GM19463 (cell line): ENCODE measurements at regions not wholly inside any gene's neighbourhood (a gene's known extent, or its start where the extent isn't known, plus 50 kb on each side); places are given as distances from the start of the nearest gene placed in this dataset.
"Not testable (repeated sequence)": the region's sequence is repeated elsewhere in the genome, so short reads cannot be mapped to it uniquely, and the experiment has no call there.

Experiments
- ATAC-seq: cut with Tn5 transposase; IDR thresholded peaks from one replicate; pipeline ENCODE4 v1.9.1; 2021; ENCODE audit warnings: mild to moderate bottlenecking, moderate library complexity; ENCODE audit not compliant: unreplicated experiment

DNA sequence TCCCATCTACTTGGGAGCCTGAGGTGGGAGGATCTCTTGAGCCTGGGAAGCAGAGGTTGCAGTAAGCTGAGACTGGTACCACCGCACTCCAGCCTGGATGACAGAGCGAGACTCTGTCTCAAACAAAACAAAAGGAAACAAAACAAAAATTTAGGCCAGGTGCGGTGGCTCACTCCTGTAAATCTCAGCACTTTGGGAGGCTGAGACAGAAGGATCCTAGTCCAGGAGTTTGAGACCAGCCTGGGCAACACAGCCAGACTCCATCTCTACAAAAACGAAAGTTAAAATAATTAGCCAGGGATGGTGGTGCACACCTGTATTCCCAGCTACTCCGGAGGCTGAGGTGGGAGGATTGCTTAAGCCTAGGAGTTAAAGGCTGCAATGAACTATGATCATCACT is 183.2 kb upstream of the ZNF217 start:
- no peak for ATAC-seq

DNA sequence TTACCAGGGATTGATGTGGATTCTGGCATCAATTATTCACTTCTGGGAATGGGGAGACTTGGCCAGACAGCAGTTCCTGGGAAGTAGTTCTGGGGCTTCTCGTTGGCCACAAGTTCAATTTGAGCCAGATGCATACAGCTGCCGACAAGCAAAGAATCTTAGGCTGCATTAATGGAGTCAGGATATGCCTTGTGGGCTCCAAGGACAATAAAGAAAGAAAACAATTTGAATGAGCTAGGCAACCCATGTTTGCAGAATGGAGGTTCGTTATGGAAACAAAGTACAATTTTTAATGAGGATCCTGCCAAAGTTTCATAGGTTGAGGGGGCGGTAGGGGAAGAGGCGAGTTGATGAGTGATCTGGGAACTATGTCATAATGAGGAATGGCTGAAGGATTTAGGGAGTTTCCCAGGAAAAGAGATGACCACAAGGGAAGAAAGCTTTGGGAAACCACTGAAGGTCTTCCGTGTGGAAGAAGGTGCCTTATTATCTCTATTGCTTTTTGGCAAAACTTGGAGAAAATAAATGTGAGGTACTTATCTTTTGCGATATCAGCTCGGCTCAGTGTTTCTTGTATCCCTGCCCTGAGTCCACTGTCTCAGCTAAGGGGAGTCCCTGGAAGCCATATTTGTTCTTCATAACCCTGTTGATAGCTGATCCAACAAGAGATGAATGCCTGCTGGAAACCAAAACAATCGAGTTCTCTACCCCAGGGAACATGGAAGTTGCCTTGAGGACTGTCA is 181.0 kb upstream of the ZNF217 start:
- no peak for ATAC-seq

DNA sequence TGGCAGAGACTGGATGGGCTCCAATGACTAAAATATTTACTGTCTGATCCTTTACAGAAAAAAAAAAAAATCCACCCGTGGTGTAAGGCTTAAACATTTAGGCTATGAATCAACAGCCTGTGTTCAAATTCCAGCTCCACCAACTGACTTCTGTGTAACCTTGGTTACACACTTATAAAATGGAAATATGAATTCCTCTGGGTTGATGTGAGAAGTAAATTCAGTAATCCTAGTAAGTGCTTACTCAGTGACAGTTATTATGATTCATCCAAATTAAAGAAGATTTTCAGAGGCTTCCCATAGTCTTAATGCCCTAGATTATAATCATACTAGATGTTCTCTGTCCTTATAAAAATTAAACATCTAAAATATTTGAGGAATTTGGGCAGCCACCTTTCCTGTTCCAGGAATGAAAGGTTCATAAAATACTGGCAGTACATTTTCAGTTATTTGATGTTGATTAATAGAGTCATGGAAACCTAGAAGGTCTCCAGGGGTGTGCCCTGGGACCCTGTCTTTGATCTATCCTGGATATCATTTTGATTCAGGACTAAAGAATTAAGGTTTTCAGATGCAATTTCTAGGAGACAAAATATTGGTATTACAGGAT is 180.3 kb upstream of the ZNF217 start:
- ATAC-seq: no peak

DNA sequence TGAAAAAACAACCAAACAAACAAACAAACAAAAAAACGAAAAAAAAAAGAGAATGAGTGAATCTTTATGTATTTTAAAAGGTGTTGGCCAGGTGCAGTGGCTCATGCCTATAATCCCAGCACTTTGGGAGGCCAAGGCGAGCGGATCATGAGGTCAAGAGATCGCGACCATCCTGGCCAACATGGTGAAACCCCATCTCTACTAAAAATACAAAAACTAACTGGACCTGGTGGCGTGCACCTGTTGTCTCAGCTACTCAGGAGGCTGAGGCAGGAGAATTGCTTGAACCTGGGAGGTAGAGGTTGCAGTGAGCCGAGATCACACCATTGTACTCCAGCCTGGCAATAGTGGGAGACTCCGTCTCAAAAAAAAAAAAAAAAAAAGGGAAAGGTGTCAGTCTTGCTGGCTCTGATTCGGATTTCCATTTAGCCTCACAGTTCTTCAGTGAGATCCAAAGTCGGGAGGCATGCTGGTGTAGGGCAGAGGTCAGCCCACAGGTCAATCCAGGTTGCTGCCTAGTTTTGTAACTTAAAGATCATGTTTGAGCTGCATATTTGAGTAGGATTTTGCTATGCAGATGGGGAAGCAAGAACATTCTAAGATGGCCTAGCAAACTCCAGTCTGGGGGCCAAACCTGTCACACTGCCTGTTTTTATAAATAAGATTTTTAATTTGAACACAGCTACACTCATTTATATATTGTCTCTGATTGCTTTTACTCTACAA is 179.6 kb upstream of the ZNF217 start:
- not testable (repeated sequence) for ATAC-seq

DNA sequence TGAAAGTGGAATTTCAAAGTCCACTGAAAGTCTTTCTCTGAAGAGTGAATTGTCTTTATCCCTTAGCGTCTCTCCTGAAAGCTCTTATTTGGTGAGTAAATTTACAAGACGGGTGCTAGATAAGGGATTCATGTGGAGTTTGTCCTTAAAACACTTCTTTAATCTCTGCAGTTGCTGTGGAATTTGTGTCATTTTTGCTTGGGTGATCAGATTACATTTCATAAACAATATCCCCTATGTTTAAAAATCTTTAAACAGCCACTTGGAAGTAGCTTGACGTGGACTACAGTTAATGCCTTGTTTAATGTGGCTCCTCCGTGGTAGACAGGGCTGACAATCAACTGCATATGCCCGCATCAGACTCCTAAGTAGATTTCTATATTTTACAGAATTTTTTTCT is 175.4 kb upstream of the ZNF217 start:
- no peak for ATAC-seq

DNA sequence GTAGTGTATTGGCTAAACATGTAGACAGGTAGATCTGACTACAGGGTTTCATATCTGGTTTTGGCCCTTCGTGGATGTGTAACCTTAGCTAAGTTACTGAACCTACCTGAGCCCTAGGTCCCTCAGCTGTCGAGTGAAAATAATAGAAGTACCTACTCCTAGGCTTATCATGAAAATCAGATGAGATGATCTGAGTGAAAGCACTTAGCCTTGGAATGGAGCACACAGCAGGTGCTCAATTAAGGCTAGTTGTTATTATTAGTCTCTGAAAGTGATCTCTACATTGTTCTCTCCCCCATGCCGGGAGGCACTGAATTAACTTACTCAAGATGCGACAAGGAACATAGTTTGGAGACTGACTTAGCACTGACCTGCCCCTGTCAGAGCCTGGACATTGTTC is 174.7 kb upstream of the ZNF217 start:
- no peak for ATAC-seq

DNA sequence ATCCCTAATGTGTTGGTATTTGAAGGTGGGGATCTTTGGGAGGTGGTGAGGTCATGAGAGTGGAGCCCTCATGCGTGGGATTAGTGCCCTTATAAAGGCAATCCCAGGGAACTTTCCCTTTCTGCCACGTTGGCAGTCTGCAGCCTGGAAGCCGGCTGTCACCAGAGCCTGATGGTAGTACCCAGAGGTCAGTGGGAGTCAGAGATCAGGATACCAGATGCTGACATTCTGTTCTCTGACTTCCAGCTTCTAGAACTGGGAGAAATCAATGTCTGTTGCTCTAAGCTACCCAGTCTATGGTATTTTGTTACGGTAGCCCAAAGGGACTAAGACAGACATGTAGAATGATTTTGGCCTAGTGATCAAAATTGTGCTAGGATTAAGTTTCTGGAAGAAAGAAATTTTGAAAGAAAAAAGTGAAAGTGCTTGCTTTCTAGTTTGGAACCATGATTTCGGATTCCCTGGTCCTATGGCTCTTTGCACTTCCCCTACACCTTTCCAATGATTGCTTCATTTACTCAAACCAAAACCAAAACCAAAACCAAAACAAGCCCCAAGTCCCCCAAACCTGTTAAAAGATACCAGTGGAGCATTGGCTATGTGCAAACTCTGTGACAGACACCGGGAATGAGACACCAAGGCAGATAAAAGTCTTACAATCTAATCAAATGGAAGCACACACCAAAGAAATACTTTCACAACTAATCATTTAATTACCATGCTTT is 173.7 kb upstream of the ZNF217 start:
- no peak for ATAC-seq

DNA sequence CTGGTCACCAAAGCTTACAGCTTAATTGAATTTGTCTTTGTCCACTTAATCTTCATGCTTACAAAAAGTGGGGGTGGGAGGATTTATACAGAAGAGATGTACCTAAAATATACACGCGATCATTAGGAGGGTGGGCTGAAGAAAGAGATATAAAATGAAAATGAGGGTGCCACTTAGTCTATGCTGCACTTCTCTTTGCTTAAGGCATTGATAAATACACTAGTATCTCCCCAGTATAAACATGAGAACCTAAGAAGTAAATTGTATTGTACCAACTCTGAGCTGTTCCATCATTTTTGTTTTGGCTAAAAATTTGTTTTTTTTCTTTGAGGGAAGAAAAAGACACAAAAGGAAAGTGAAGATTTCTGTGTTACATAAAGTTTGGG is 170.8 kb upstream of the ZNF217 start:
- no peak for ATAC-seq

DNA sequence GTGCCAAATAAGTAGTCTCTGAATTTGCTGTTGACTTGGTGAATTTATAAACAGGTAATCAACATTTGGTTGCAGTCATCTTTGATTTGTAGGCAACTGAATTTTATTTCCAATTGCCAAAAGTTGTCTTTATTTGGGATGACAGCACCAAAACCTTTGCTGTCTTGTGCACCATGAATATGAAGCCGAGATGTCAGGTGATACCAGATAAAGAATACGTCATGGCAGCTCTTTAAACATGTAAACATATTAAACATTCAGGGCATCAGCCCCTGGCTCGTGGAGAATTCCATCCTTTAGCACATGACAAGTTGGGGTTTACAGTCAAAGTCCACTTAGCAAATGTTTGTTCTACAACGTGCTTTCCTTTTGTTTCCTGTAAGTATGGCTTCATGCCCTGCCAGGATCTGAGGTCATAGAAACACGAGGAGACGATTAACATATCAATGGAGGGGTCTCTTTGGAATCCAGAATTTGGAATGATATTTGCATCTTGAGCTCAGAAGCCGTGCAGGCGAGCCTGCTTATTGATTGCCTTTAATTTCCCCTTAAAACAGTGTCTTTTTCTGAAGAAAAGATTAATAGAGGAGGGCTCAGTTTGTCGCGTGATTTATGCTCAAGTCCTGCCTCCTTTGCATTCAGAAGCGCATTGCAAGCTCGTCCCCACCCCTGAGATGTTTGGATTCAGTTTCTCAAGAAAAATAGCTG is 170.2 kb upstream of the ZNF217 start:
- no peak for ATAC-seq

DNA sequence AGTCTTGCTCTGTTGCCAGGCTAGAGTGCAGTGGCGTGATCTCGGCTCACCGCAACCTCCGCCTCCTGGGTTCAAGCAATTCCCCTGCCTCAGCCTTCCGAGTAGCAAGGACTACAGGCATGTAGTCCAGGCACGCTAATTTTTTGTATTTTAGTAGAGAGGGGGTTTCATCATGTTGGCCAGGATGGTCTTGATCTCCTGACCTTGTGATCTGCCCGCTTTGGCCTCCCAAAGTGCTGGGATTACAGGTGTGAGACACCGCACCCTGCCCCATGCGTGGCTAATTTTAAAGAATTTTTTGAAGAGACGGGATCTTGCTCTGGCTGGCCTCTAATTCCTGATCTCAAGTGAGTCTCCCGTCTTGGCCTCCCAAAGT is 168.8 kb upstream of the ZNF217 start:
- not testable (repeated sequence) for ATAC-seq

DNA sequence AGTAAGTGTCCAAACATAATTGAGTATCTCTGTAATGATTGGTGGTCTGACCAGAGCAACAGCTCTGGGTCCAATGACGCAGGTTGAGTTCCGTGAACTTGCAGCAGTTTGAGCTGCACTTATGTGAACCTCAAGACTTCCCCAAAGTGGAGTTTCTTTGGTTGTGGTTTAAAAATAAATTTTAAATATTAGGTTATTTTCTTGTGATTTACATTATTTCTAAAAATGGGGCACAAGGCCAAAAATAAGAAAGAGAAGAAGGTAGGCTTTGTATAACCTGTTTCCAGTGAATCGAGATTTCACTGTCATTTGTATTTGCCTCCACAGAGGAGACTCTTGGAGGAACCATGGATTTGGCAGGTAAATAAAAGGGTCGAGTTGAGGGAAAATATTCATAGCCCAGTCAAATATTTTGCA is 166.4 kb upstream of the ZNF217 start:
- ATAC-seq: no peak

DNA sequence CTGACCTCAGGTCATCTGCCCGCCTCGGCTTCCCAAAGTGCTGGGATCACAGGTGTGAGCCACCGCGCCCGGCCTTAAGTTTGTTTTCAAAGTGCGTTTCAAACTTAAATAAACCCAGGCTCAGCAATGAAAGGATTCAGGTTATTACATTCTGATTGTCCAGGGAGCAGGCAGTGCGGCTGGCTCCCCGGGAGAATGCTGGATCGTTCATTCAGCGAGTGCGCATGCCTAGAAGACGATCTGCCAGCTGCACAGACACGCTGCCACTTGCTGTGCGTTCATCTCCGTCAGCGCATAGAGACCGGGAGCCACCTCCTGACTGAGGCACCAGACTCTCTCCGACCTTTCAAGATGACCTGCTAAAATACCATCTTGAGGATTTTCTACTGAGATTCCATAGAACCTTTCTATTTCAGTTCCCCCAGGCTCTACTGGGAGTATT is 163.9 kb upstream of the ZNF217 start:
- ATAC-seq: no peak

DNA sequence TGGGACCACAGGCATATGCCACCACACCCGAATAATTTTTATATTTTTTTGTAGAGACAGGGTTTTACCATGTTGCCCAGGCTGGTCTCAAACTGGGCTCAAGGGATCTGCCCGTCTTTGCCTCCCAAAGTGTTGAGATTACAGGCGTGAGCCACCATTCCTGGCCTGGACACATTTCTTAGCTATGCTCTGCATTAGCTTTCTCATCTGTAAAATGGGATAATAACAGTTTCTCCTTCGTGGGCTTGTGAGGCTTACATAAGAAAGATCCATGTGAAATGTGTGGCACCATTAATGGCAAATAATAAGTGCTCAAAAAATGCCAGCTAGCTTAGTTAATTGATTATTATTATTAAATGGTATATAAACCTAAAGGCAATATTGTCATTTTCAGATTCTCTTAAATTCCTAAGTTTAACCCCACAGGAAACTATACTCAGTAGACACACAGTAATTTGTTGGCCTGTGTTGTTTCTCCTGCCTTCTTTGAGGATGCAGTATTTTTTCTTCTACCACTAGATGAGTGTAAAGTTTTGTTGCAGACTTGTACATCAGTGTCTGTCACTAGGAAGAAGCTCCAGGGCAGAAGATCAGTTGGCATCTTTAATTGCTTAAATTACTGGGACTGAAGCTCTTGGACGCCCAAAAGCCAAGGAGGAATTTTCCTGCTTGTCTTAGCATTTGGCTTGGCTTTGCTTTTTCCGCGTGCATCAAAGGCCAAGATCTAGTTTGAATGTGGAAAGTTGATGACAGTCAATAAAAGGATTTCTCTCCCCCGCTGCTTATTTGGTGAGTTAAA is 162.3 kb upstream of the ZNF217 start:
- no peak for ATAC-seq

DNA sequence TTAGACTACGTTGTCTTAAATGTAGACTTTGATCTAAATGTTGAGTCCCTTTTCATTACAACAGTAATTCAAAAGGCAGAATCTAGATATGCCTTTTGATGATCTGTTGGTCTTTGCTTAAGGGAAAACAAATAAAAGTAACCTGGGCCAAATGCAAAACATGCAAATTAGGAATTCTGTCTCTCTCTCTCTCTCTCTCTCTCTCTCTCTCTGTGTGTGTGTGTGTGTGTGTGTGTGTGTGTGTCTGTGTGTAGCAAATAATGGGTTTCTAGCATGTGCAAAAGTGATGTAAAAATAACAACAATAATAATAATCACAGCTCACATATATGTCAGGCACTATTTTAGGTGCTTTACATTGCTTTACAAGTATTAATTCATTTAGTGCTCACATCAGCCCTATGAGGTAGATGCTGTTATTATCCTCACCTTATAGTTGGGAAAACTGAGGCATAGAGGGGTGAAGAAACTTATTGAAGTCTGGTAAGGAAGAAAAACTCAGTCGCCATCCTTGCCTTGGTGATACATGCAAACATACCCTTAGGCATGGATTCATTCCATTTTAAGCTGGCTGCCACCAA is 160.3 kb upstream of the ZNF217 start:
- no peak for ATAC-seq

DNA sequence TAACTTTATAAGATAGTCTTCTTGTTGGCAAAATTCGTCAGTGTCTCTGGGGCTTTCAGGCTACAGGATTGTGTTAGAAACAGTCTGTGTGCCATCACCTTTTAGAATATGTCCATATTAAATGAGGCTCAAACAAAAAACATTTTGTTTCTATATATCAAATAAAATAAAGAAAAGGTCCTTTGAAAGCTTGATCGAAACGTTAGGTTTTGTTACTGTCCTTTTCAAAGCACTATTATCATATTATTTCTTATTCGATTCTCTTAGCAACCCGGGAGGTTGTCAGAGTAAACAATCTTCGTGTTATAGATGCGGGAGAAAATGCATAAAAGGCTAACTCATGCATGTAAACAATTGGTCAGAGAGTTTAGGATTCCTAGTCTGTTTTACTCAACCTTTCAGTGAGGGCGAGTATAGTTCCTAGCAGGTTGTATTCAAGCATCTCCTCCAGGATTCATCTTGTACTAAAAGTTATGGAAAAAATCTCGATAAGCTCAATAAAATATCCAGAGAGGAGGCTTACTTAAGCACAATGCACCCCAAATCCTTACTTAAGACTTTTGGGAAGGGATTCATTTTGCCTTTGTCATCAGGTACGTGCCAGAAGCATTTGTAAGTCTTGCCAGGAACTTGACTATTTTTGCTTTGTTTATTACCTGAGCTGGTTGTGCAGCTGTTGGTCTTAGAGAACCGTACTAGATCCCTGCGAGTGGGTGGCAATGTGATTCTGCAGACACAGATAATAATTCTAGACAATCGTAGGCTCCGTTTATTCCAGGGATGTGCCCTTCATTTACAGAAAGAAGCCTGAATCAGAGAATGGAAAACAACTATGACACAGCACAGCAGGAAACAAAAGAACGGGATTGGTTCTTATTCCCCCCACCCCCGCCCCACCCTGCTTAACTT is 159.6 kb upstream of the ZNF217 start:
- no peak for ATAC-seq

DNA sequence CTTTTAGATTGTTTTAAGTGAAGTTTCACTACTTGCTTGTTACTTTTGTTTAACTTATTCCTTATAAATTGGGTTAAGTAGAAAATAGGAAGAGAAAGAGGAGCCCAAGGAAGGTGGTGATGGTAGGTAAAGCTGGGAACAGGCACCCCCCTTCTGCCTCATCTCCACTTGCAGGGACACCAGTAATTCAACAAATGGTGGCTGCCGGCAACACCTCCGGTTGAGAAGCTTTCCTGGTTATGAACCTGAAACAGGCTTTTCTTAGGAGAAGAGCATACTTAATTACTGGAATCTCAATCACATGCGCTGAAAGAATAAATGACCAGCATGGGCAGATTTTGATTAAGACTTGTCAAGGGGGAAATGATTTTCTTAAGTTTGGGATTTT is 158.9 kb upstream of the ZNF217 start:
- ATAC-seq: no peak

DNA sequence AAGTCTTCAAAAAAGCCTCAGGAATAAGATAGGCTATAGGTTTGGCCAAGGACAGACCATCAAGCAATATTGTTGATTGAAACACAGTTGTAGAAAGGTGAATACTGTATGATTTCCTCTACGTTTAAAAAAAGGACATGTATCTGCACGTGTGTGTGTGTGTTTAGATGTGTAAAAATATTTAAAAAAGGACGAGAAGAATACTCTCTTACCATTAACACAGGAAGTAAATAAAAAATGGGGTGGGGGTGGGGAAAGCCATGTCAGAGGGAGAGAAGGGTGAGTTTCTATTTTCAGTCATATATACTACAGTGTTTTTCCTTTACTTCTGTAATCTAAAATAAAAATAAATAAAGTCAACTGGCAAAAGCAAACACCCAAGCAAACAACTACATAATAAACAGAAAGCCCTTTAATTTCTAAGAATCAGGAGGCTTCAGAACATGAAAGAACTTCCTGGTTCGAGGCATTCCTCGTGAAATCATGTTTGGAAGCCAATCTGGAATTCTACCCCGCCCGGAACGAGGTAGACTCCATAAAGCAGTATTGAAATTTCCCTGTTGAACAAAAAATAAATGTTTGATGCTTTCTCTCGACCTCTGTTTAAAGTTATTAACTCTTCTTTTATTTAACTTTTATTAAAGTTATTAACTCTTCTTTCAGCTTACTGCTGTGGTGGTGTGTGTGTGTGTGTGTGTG is 158.1 kb upstream of the ZNF217 start:
- peak; percentile 10 for ATAC-seq
